PC-3 (cell line): ENCODE measurements at regions not wholly inside any gene's neighbourhood (a gene's known extent, or its start where the extent isn't known, plus 50 kb on each side); places are given as distances from the start of the nearest gene placed in this dataset.

Source experiments
- ATAC-seq: fragments of 200-7000 bp; cut with Tn5 transposase; 2 replicates; pipeline ENCODE4 v1.9.1; 2020; ENCODE audit warnings: mild to moderate bottlenecking, moderate library complexity
- BruUV-seq: library from RNA; stranded (reverse); fragments of 400-500 nt; replicated peaks from 2 replicates; lab custom pipeline; 2021; lab: Mats Ljungman, UMichigan
- CTCF ChIA-PET: fragments of 300-600 bp; sonication (Branson Sonifier 250); formaldehyde crosslinking; loops from one replicate; lab custom pipeline; 2022; ENCODE audit warnings: antibody characterized with exemption; lab: Charles Lee
- POLR2A ChIA-PET: fragments of 300-600 bp; sonication (Branson Sonifier 250); formaldehyde crosslinking; loops from one replicate; lab custom pipeline; 2022; ENCODE audit warnings: antibody characterized with exemption; ENCODE audit not compliant: unreplicated experiment; lab: Charles Lee
- DNase-seq: peaks from one replicate; pipeline ENCODE4 v3.0.0-alpha.2; 2015
- H2AFZ ChIP-seq: fragments of 300-600 bp; sonication (generic); 2 replicates; pipeline ENCODE4 v1.6.0; 2016; ENCODE audit warnings: antibody characterized with exemption, low read length
- H3F3A ChIP-seq: fragments of 300-600 bp; sonication (generic); one replicate; pipeline ENCODE4 v1.6.0; 2017; ENCODE audit warnings: antibody characterized with exemption, low read length, control low read depth, mild to moderate bottlenecking; ENCODE audit not compliant: unreplicated experiment
- H3K27ac ChIP-seq: fragments of 300-600 bp; sonication (generic); 2 replicates; pipeline ENCODE4 v1.5.1; 2016; ENCODE audit warnings: mild to moderate bottlenecking, low read length
- H3K27me3 ChIP-seq: fragments of 300-600 bp; sonication (generic); 2 replicates; pipeline ENCODE4 v1.6.1; 2016; ENCODE audit warnings: low read length, mixed read lengths
- H3K36me3 ChIP-seq: fragments of 300-600 bp; sonication (generic); 2 replicates; pipeline ENCODE4 v1.6.1; 2016; ENCODE audit warnings: low read depth, mixed run types, low read length, mixed read lengths
- H3K4me1 ChIP-seq: fragments of 300-600 bp; sonication (generic); 2 replicates; pipeline ENCODE4 v1.5.1; 2016; ENCODE audit warnings: low read length; ENCODE audit not compliant: insufficient read depth
- H3K4me2 ChIP-seq: fragments of 300-600 bp; sonication (generic); 2 replicates; pipeline ENCODE4 v1.6.0; 2016; ENCODE audit warnings: low read length
- H3K4me3 ChIP-seq: fragments of 300-600 bp; sonication (generic); 2 replicates; pipeline ENCODE4 v1.5.1; 2016; ENCODE audit warnings: mild to moderate bottlenecking, low read length, mixed read lengths
- H3K79me2 ChIP-seq: fragments of 300-600 bp; sonication (generic); 2 replicates; pipeline ENCODE4 v1.6.1; 2017; ENCODE audit warnings: low read length, mixed read lengths
- H3K9ac ChIP-seq: fragments of 300-600 bp; sonication (generic); 2 replicates; pipeline ENCODE4 v1.6.0; 2016; ENCODE audit warnings: mild to moderate bottlenecking, low read length
- H3K9me2 ChIP-seq: fragments of 300-600 bp; sonication (generic); replicated peaks from 2 replicates; pipeline ENCODE4 v1.6.1; 2016; ENCODE audit warnings: mixed run types, low read length, mixed read lengths
- H3K9me3 ChIP-seq: fragments of 300-600 bp; sonication (generic); 2 replicates; pipeline ENCODE4 v1.6.1; 2016; ENCODE audit warnings: low read length, mixed read lengths
- H4K20me1 ChIP-seq: fragments of 300-600 bp; sonication (generic); 2 replicates; pipeline ENCODE4 v1.6.1; 2016; ENCODE audit warnings: low read length, mixed read lengths
- CTCF ChIP-seq: fragments of 300-600 bp; sonication (generic); conservative IDR thresholded peaks from 2 replicates; pipeline ENCODE4 v1.5.1; 2017; ENCODE audit warnings: antibody characterized with exemption, low read depth, mild to moderate bottlenecking, low read length
- EZH2 ChIP-seq: fragments of 300-600 bp; sonication (generic); IDR thresholded peaks from one replicate; pipeline ENCODE4 v1.6.1; 2017; ENCODE audit warnings: antibody characterized with exemption, mild to moderate bottlenecking, low read length; ENCODE audit not compliant: unreplicated experiment
- EZH2phosphoT487 ChIP-seq: fragments of 300-600 bp; sonication (generic); IDR thresholded peaks from 2 replicates; pipeline ENCODE4 v1.6.1; 2018; ENCODE audit warnings: mild to moderate bottlenecking, antibody characterized with exemption, low read length, borderline replicate concordance
- intact Hi-C: fragments of 100-400 bp; cut with micrococcal nuclease; formaldehyde crosslinking; loops from 2 replicates; pipeline ENCODE4 v1.9.0; 2023

DNA sequence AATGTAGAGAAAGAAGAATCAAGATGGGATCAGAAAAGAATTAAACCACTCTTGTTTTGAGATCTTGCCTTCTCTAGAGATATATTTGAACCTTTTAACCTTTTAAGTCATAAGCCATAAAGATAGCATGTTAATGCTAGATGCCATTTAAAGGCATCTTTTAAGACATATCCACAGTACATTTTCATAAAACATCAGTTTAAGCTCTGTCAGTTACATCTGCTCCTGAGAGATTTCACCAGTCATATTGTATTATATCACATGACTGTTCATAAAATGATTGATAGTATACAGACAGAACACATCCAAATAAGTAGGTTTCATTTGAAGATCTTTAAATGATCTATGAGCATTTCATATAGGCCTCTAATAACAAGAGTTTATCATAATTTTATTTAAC lies 1238.5 kb downstream of the SLC16A7 start:
- no peaks in the 10 kb centered on the region for H3K9me2 ChIP-seq
- H3K27ac ChIP-seq, result no peak overlapping the region
- H3F3A ChIP-seq, result no peaks in the 10 kb centered on the region
- ChIA-PET CTCF (no interaction called here), POLR2A (no interaction called here)
- intact Hi-C loops, result no loop called here
- H3K4me3 ChIP-seq, result no peak overlapping the region
- no TSS peak for BruUV-seq
- no peaks in the 10 kb centered on the region for H3K27me3 ChIP-seq
- no peaks in the 10 kb centered on the region for H3K36me3 ChIP-seq
- DNase-seq, result no peak
- TF ChIP-seq EZH2phosphoT487, result no peak
- TF ChIP-seq EZH2, result no peak
- TF ChIP-seq CTCF, result no peak
- H3K9me3 ChIP-seq, result no peaks in the 10 kb centered on the region
- H3K9ac ChIP-seq, result no peak overlapping the region
- no peak overlapping the region for H2AFZ ChIP-seq
- no peaks in the 10 kb centered on the region for H3K4me1 ChIP-seq
- H4K20me1 ChIP-seq, result no peaks in the 10 kb centered on the region
- no peaks in the 10 kb centered on the region for H3K79me2 ChIP-seq
- ATAC-seq, result no peak
- no peak overlapping the region for H3K4me2 ChIP-seq

- intact Hi-C loops, result no loop called here
- Histone ChIP-seq H3K4me1 (no peaks in the 10 kb centered on the region), H4K20me1 (no peaks in the 10 kb centered on the region), H3K4me2 (no peak overlapping the region), H3K9me2 (no peaks in the 10 kb centered on the region), H2AFZ (no peak overlapping the region), H3K79me2 (no peaks in the 10 kb centered on the region), H3K27ac (no peak overlapping the region), H3K36me3 (no peaks in the 10 kb centered on the region), H3K9me3 (no peaks in the 10 kb centered on the region), H3K9ac (no peak overlapping the region), H3K27me3 (no peaks in the 10 kb centered on the region), H3K4me3 (no peak overlapping the region), H3F3A (no peaks in the 10 kb centered on the region)
- POLR2A ChIA-PET, result no interaction called here
- ATAC-seq, result no peak
- TF ChIP-seq CTCF, result no peak
- TF ChIP-seq EZH2phosphoT487, result no peak
- TF ChIP-seq EZH2, result no peak
- CTCF ChIA-PET, result no interaction called here
- no TSS peak for BruUV-seq
- no peak for DNase-seq
Observed at GRCh38 chr12:60834806-60835205, 1239.0 kb downstream of the SLC16A7 start.

DNA sequence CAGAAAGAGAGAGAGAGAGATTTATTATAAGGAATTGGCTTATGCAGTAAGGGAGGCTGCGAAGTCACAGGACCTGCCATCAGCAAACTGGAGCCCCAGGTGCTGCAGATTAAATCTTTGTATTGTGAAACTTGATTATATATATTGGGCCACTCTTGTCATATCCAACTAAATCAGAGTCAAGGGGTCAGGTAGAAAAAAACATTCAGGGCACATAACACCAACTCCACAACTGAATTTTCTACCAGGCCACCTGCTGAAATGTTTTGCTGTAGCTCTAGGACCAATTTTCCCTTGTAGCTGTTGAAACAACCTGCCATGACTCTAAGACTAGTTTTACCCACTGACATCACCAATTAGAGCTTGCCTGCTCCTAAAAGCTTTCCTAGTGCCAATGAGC lies 1240.8 kb downstream of the SLC16A7 start:
- POLR2A ChIA-PET, result no interaction called here
- ATAC-seq, result no peak

More for the DNA sequence above, 1240.8 kb downstream of the SLC16A7 start:
- H3K9me2 ChIP-seq, result no peaks in the 10 kb centered on the region
- no peak overlapping the region for H3K4me2 ChIP-seq
- H2AFZ ChIP-seq, result no peak overlapping the region
- no peaks in the 10 kb centered on the region for H3K79me2 ChIP-seq
- no peaks in the 10 kb centered on the region for H3F3A ChIP-seq
- no peak overlapping the region for H3K4me3 ChIP-seq
- no peak overlapping the region for H3K27ac ChIP-seq
- no peak overlapping the region for H3K9ac ChIP-seq
- CTCF ChIA-PET, result no interaction called here
- no peak for DNase-seq
- H3K4me1 ChIP-seq, result no peaks in the 10 kb centered on the region
- no TSS peak for BruUV-seq
- no peaks in the 10 kb centered on the region for H4K20me1 ChIP-seq
- H3K36me3 ChIP-seq, result no peaks in the 10 kb centered on the region
- TF ChIP-seq EZH2phosphoT487 (no peak), CTCF (no peak), EZH2 (no peak)
- intact Hi-C loops, result no loop called here
- H3K27me3 ChIP-seq, result no peaks in the 10 kb centered on the region
- H3K9me3 ChIP-seq, result no peaks in the 10 kb centered on the region
